Iris pigment epithelial cell (primary cell): ENCODE measurements at regions not wholly inside any gene's neighbourhood (a gene's known extent, or its start where the extent isn't known, plus 50 kb on each side); places are given as distances from the start of the nearest gene placed in this dataset.
"Not testable (repeated sequence)": the region's sequence is repeated elsewhere in the genome, so short reads cannot be mapped to it uniquely, and the experiment has no call there.

Experiments
- DNase-seq: peaks from one replicate; pipeline ENCODE4 v3.0.0-alpha.2; 2011; ENCODE audit warnings: low read depth

DNA sequence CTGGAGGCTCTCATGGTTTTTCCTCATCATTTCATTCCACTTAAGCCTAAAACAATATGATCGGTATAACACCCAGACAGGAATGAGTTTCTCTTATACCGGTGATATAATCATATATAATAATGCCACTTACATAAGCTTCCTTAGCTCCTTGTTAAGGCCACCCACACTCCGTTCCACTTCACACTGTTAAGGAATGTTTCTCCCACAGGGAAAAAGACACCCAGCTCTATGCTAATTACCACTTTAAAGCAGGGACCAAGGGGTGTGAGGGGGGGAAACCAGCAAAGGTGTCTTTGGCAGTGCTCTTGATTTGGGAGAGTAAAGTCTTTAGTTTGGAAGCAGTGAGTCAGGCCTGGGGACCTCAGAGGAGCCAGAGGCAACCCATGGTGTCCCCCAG lies 245.4 kb downstream of the NPIPA7 start:
- not testable (repeated sequence) for DNase-seq

DNA sequence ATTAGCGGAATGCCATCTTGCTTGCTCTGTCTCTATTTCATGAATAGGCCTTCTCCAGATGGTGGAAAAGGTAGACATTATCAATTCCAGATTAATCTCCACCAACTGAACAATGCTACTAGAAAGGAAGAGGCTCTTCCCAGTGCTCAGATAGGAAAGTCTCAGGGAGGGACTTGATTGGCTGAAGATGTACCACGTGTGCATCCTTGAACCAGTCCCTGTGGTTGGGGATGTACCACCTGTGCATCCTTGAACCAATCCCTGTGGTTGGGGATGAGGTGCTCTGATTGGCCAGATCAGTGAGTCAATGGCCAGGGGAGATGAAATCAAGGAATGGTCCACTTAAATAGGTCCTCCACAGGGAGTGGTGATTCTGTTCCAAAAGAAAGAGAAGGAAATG lies 246.2 kb downstream of the NPIPA7 start:
- DNase-seq, result not testable (repeated sequence)

DNA sequence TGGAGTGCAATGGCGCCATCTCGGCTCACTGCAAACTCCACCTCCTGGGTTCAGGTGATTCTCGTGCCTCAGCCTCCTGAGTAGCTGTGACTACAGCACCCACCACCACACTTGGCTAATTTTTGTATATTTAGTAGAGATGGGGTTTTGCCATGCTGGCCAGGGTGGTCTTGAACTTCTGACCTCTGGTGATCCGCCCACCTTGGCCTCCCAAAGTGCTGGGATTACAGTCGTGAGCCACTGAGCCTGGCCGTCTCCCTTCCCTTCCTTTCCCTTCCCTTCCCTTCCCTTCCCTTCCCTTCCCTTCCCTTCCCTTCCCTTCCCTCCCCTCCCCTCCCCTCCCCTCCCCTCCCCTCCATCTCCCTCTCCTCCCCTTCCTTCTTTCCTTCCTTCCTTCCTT lies 248.9 kb downstream of the NPIPA7 start:
- DNase-seq, result not testable (repeated sequence)

DNA sequence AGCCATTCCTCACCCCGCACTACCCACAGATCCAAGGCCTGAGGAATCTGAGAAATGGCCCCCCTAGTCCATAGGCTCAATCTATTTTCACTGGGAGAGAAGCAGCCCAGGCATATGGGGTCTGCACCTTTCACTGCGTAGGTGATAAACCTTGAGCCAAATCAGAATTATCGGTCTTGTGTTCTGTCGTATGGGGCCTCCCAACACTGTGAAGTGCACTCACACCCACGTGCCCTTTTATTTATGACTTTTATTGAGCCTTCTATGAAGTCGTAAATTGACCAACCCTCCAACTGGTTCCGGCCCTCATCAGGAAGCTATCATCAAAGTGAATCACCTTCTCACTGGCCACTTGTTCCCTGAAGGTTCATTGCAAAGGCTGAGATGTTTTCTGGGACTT lies 259.3 kb downstream of the NPIPA7 start:
- DNase-seq, result not testable (repeated sequence)

DNA sequence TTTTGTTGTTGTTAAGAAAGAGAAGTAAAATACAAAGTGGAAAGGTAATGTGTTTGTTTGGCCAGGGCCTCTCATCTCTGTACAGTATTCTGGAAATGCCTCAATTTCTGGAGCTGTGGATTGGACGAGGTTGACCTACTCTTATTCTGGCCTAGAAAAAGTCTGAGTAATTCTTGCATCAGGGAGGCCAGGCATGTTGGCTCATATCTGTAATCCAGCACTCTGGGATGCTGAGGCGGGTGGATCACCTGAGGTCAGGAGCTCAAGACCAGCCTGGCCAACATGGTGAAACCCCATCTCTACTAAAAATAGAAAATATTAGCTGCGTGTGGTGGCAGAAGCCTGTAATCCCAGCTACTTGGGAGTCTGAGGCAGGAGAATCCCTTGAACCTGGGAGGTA lies 259.8 kb downstream of the NPIPA7 start:
- DNase-seq, result not testable (repeated sequence)

DNA sequence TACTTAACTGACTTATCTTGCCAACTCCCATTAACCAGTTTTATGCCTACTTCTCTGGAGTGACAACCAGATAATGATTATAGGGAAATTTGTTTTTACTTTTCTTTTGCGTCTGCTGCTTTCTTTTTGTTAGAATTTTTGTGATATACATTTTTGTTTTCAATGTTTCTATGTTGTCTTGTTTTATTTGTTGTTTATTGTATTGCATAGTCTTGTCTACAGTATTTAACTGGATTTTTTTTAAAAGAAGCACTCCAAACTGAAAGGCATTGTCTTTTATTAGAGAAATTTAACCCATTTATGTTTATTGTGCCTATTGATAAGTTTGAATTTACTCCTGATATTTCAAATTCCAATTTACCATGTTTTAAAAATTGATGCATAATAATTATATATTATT lies 264.9 kb downstream of the NPIPA7 start:
- DNase-seq, result not testable (repeated sequence)

DNA sequence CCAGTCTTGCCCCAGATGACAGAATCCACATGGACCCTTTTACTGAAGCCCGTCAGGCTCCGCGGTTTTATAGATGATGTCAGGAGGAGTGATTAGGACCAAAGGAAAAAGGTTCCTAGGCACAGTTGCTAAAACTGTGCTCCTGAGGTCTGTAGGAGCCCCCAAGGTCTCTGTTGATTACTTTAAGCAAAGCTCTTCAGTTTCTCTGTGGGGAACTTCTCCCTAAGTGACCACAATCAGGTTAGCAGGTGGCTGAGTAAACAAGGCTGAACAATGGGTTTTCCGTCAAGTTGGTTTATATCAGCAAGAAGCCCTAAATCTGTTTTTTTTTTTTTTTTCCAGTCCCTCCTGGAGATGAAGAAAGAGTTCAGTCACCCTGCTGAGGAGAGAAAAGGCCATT lies 269.1 kb downstream of the NPIPA7 start:
- DNase-seq, result not testable (repeated sequence)

DNA sequence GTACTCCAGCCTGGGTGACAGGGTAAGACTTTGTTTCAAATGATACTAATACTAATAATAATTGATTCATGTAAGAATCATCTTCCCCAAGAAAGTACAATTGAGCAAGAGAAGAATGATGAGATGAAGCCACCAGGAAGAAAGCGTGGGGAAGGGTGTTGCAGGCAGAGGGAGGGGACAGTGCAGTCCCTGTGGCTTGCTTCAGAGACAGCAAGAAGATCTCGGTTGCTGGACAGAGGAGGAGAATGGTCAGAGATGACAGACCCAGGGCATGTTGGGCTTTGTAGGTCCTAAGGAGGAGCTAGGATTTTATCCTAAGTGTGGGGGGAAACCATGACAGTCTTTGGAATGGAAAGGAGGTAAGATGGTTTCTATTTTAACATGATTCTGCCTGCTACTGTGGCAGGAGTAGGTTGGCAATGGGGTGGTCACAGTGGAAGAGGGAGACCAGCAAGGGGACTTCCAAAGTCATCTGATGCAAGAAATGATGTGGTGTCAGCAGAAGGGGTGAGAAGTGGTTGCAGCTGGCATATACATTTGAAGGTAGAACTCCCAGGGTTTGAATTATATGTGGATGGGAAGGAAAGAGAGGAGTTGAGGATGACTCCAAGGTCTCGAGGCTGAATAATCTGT lies 293.4 kb downstream of the NPIPA7 start:
- DNase-seq, result not testable (repeated sequence)

DNA sequence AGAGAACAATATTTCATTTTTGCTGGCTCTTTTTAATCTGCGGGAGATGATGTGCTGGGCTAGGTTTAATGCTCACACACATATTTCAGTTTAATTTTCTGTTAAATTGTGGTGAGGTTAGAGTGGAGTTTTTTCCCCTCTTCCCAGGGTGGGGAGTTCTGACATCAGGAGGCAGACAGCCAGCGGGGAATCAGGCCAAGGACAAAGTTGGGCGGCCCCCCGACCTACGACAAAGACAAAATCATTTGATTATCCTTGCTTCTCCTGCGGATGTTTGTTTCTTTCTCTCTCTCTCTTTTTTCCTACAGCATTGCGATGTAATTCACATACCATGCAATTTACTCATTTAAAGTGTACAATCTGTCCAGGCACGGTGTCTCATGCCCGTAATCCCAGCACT lies 295.9 kb downstream of the NPIPA7 start:
- DNase-seq, result not testable (repeated sequence)

DNA sequence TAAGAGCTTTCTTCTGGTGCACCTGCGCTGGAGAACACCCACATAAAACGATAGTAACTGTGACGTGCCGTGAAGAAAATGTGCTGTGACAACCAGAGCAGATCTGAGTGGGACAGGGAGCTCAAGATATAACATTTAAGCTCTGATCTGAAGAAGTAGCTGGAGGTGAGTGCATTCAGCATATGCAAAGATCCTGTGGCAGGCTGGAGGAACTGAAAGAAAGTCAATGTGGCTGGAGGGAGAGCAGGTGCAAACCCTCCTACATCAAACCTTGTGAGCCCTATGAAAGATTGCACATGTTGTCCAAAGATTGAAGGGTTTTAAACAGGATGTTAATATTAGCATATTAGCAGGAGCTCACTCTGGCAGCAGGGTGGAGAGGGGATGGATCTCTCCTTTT lies 342.9 kb downstream of the NPIPA7 start:
- DNase-seq, result not testable (repeated sequence)

DNA sequence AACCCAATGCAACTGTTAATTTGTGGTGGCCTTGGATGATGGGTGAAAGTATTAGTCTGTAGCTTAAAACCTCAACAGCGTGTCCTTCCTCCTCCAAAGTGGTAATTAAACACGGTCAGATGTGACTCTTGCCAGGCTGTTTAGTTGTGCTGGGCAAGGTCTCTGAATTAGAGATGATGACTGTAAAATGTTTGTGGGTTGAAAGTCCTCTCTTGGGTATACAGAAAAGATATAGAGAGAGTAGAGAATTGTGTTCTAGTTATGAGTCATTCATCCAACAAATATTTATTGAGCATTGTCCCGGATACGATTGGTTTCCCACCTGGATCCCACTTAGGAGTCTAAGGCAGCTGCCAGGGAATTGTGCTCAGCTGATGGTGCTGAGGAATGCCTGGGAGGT lies 343.7 kb downstream of the NPIPA7 start:
- DNase-seq, result not testable (repeated sequence)

DNA sequence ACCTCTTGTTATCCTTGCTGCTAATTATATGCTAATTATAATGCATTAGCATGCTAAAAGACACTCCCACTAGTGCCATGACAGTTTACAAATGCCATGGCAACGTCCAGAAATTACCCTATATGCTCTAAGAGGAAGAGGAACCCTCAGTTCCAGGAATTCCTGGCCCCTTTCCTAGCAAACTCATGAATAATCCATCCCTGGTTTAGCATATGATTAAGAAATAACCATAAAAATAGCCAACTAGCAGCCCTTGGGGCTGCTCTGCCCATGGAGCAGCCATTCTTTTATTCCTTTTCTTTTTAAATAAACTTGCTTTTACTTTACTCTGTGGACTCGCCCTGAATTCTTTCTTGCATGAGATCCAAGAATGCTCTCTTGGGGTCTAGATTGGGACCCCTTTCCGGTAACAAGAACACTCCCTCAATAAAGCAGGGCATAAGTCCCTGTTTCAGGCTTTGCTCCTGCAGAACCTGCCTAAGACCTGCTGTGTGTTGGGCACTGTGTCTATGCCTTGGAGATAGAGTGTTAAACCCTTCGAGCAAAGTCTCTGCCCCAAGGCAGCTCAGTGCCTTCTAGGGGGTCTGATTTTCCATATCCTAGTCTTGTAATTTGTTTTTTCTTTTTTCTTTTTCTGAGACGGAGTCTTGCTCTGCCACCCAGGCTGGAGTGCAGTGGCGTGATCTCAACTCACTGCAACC lies 345.0 kb downstream of the NPIPA7 start:
- not testable (repeated sequence) for DNase-seq

DNA sequence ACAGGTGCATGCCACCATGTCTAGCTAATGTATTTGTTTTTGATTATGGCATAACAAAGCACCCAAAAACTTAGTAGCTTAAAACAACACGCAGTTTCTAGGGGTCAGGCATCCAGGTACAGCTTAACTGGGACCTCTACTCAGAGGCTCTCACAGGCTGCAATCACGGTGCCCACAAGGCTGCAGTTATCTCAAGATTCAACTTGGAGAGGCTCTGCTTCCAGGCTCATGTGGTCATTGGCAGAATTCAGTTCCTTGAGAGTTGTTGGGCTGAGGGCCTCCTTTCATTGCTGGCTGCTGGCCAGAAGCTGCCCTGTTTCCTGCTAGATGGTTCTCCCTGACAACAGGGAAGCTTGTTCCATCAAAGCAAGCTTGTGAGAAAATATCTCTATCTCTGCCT lies 348.1 kb downstream of the NPIPA7 start:
- not testable (repeated sequence) for DNase-seq

DNA sequence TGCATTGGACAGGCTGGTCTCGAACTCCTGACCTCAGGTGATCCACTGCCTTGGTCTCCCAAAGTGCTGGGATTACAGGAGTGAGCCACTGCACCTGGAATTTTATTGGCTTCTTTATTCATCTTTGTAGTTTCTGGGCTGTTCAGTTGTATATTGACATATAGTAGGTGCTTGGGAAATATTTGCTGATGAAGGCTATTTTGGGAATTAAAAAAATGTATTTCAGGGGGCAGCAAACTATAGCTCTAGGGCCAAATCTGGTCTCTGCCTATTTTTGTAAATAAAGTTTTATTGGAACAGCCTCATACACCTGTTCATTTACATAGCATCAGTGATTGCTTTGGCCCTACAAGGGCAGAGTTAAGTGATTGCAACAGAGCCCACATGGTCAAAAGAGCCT lies 363.6 kb downstream of the NPIPA7 start:
- not testable (repeated sequence) for DNase-seq

DNA sequence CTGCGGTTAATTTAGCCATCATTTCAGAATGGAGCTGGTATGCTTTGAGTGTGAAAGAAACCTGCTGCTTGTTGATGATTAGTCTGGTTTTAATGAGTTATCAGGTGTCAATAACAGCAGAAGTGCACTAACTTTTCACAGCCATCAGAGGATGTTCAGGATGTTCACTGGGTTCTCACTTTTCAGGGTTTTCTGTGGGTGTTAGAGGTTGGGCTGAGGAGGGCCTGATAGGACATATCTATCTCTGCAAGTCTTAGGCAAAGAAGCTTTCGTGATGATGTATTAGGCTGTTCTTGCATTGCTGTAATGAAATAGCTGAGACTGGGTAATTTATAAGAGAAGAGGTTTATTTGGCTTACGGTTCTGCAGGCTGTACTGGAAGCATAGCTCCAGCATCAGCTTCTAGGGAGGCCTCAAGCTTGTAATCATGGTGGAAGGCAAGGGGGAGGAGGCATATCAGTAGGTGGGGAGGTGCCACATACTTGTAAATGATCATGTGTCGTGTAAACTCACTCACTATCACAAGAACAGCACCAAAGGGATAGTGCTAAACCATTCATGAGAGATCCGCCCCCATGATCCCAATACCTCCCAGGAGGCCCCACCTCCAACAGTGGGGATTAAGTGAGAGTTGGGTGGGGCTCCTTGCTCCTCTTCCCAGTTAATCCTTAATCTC lies 376.2 kb downstream of the NPIPA7 start:
- not testable (repeated sequence) for DNase-seq

DNA sequence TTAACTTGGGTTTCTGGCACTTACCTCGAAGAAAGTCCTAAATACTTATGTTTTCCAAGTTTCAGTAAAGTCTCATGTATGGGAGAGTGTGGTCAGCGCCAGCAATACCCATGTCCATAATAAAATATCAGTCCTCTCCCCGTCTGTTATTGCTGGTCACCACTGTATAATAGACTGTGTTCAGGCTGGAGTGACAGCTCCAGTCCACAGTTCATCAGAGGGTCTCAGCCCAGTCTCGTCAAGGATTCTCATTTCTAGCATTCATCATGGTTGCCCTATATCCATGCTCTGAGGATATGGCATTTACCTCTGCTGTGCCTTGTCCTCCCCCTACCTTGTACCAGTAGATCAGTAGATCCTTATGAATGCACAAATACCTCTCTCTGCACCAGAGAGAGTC lies 384.5 kb downstream of the NPIPA7 start:
- no peak for DNase-seq

DNA sequence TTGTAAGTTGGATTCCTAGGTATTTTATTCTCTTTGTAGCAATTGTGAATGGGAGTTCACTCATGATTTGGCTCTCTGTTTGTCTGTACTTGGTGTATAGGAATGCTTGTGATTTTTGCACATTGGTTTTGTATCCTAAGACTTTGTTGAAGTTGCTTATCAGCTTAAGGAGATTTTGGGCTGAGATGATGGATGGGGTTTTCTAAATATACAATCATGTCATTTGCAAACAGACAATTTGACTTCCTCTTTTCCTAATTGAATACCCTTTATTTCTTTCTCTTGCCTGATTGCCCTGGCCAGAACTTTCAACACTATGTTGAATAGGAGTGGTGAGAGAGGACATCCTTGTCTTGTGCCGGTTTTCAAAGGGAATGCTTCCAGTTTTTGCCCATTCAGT lies 391.8 kb downstream of the NPIPA7 start:
- not testable (repeated sequence) for DNase-seq

DNA sequence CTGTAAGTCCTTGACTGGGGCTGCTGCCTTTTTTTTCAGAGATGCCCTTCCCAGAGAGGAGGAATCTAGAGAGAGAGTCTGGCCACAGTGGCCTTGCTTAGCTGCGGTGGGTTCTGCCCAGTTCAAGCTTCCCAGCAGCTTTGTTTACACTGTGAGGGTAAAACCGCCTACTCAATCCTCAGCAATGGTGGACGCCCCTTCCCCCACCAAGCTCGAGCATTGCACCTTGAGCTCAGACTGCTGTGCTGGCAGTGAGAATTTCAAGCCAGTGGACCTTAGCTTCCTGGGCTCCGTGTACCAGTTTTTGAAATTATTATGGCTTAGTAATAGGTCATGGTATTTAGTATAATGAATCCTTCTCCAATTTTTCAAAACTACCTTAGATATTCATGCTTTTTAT lies 395.4 kb downstream of the NPIPA7 start:
- no peak for DNase-seq

DNA sequence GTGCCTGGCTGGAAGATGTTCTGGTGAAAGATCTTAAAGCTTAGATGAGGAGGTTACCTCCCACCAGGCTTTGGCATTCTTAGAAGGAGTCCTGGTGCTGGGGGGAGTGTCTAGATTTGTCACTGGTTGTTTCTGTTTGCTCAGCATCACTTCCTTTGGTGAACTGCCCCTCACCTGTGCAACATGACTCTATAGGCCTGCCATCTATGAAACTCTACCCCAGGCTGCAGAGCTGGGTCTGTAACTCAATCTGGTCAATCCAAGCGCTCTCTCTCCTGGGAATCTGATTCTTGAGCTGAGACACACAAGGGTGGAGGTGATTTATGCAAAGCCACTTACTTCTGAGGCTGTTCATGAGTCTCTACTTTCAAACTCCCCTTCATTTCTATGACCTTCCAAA lies 399.4 kb downstream of the NPIPA7 start:
- no peak for DNase-seq

DNA sequence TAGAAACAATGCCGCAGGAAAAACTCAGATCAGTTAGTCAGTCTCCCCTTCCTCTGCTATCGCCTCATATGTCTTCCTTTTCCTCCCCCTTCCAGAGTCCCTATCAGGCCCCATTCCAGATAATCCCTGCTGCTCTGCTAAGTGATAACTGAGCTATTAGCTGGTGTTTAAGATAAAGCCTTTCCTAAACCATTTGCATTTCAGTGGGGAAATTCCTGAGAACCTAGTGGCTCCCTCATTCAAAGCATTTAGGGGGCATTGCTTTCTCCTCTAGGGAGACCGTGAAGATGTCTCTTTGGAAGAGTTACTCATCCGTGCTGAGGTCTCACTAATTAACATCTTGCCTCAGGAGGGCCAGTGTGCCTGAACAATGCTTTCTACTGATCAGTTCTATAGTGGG lies 401.6 kb downstream of the NPIPA7 start:
- no peak for DNase-seq

DNA sequence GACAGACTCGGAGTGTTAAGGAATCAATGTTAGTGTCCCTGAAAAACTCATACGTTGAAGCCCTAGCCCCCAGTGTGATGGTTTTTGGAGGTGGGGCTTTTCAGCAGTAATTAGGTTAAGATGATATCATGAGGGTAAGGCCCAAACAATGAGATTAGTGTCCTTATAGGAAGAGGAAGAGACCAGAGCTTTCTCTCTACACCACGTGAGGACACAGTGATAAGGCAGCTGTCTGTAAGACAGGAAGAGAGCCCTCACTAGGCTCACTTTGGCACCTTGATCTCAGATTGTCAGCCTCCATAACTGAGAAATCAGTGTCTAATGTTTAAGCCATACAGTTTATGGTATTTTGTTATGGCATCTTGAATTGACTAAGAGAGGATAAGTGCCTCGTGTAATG lies 403.2 kb downstream of the NPIPA7 start:
- DNase-seq, result no peak

DNA sequence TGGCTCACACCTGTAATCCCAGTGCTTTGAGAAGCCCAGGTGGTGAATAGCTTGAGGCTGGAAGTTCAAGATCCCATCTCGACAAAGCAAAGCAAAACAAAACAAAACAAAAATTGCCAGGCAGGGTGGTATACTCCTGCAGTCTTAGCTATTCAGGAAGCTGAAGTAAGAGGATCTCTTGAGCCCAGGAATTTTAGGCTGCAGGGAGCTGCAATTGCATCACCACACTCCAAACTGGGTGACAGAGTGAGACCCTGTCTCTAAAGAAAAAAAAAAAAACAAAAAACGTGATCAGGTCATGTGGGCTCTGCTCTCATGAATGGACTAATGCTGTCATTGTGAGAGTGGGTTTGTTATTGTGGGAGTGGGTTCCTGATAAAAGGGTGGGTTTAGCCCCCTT lies 409.1 kb downstream of the NPIPA7 start:
- DNase-seq, result no peak

DNA sequence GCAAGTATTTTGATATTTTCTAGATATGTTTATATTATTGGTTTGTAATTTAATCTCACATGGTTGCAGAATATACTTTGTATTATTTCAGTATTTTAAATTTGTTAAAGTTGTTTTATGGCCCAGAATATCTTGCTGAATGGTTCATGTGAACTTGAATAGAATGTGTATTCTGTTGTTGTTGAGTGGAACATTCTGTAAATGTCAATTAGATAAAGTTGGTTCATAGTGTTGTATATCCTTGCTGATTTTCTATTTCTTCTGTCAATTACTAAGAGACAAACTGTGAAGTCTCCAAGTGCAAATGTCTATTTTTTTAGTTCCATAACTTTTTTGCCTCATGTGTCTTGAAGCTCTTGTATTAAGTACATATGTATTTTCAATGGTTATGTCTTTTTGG lies 411.7 kb downstream of the NPIPA7 start:
- DNase-seq, result no peak
